Bronchial epithelial cell (primary cell): ENCODE measurements at regions not wholly inside any gene's neighbourhood (a gene's known extent, or its start where the extent isn't known, plus 50 kb on each side); places are given as distances from the start of the nearest gene placed in this dataset.
"Not testable (repeated sequence)": the region's sequence is repeated elsewhere in the genome, so short reads cannot be mapped to it uniquely, and the experiment has no call there.

Source experiments
- DNase-seq: peaks from one replicate; pipeline ENCODE4 v3.0.0-alpha.2; 2010; ENCODE audit warnings: low read depth
- FAIRE-seq: peaks from 2 replicates; lab custom pipeline; 2011; peaks lifted over from hg19 to GRCh38; lab: Jason Lieb, UNC
- H3K27me3 ChIP-seq: 2 replicates; pipeline ENCODE4 v1.5.1; 2011; ENCODE audit warnings: low read length; ENCODE audit not compliant: control insufficient read depth, insufficient read depth
- H3K36me3 ChIP-seq: 2 replicates; pipeline ENCODE4 v1.5.1; 2011; ENCODE audit warnings: low read length; ENCODE audit not compliant: control insufficient read depth, insufficient read depth
- H3K4me3 ChIP-seq: 2 replicates; pipeline ENCODE4 v1.5.1; 2011; ENCODE audit warnings: mild to moderate bottlenecking, low read depth, low read length, control low read depth
- TF ChIP-seq, protein P1 (sequence below): IDR thresholded peaks from 2 replicates; pipeline ENCODE4 v1.5.1; 2011; ENCODE audit warnings: mild to moderate bottlenecking, moderate library complexity, low read length, control low read depth, inconsistent platforms; ENCODE audit not compliant: insufficient read depth, severe bottlenecking

DNA sequence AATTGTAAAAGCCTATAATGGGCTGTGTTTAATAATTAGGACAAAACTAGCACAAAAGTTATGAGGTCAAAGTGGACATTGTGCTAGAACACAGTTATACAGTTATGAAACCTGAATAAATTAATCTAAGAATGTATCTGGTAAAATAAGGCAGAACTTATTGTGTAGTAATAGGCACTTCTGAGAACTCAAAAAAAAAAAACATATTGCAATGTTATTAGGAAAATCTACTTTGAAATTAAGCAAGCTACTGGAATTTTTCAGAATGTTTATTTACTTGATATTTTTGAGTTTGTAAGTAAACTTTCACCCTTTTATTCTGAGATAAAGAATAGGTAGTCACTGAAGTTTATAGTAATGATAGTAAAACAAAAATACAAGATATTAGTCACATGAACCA is 135.8 kb upstream of the ABCB5 start:
- TF ChIP-seq, protein P1, sequence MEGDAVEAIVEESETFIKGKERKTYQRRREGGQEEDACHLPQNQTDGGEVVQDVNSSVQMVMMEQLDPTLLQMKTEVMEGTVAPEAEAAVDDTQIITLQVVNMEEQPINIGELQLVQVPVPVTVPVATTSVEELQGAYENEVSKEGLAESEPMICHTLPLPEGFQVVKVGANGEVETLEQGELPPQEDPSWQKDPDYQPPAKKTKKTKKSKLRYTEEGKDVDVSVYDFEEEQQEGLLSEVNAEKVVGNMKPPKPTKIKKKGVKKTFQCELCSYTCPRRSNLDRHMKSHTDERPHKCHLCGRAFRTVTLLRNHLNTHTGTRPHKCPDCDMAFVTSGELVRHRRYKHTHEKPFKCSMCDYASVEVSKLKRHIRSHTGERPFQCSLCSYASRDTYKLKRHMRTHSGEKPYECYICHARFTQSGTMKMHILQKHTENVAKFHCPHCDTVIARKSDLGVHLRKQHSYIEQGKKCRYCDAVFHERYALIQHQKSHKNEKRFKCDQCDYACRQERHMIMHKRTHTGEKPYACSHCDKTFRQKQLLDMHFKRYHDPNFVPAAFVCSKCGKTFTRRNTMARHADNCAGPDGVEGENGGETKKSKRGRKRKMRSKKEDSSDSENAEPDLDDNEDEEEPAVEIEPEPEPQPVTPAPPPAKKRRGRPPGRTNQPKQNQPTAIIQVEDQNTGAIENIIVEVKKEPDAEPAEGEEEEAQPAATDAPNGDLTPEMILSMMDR = no peak
- DNase-seq = no peak
- no peaks in the 10 kb centered on the region for H3K27me3 ChIP-seq
- no peak overlapping the region for H3K4me3 ChIP-seq
- FAIRE-seq = no peak
- H3K36me3 ChIP-seq = no peaks in the 10 kb centered on the region

DNA sequence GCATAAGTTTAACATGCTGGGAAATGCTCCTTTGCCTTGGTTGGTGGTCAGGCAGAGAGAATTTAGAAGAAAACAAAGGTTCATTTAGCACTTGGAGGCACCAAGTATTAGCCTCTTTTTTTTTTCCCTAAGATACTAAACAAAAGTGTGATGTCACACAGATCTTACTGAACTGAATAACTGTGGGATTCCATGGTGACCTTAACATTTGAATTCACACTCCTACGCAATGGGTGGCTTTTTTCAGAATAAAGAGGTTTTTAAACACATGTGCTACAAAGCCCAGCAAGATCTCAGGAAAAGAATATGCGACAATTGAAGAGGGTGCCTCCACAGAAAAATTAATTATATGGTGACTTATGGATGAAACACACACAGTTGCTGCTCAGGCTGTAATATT is 133.4 kb upstream of the ABCB5 start:
- no peaks in the 10 kb centered on the region for H3K27me3 ChIP-seq
- no peak for FAIRE-seq

GRCh38 chr7:20484356-20484755 is 131.1 kb upstream of the ABCB5 start:
- peak; percentile 7 for DNase-seq
- TF ChIP-seq, protein P1 = no peak
- no peak overlapping the region for H3K4me3 ChIP-seq
- no peaks in the 10 kb centered on the region for H3K36me3 ChIP-seq
- H3K27me3 ChIP-seq = no peaks in the 10 kb centered on the region
- FAIRE-seq = no peak

More for the DNA sequence above, 133.4 kb upstream of the ABCB5 start:
- no peaks in the 10 kb centered on the region for H3K36me3 ChIP-seq
- TF ChIP-seq, protein P1 = no peak
- H3K4me3 ChIP-seq = no peak overlapping the region
- no peak for DNase-seq

GRCh38 chr7:20488850-20489249 is 126.6 kb upstream of the ABCB5 start:
- H3K27me3 ChIP-seq = no peaks in the 10 kb centered on the region
- FAIRE-seq (no peak), DNase-seq (no peak)
- TF ChIP-seq, protein P1 = no peak
- H3K4me3 ChIP-seq = no peak overlapping the region
- H3K36me3 ChIP-seq = no peaks in the 10 kb centered on the region

- DNase-seq (no peak), FAIRE-seq (no peak)
- Histone ChIP-seq H3K36me3 (no peaks in the 10 kb centered on the region), H3K4me3 (no peak overlapping the region), H3K27me3 (no peaks in the 10 kb centered on the region)
- TF ChIP-seq, protein P1 = no peak
Observed at GRCh38 chr7:20491284-20491683, 124.2 kb upstream of the ABCB5 start.

DNA sequence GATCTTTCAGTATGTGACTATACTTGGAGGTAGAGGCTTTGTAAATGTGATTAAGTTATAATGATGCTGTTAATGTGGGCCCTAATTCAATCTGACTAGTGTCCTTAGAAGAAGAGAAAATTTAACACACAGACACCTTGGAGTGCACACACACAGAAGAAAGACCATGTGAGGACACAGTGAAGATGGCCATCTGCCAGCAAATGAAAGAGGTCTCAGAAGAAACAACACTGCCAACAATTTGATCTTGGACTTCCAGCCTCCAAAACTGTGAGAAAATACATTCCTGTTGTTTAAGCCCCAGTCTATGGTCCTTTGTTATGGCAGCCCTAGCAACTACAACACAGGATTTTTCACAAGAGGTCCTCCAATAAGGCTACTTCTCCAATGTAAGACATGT is 120.9 kb upstream of the ABCB5 start:
- FAIRE-seq (no peak), DNase-seq (no peak)
- TF ChIP-seq, protein P1 = no peak
- H3K27me3 ChIP-seq = no peaks in the 10 kb centered on the region
- no peak overlapping the region for H3K4me3 ChIP-seq
- no peaks in the 10 kb centered on the region for H3K36me3 ChIP-seq

DNA sequence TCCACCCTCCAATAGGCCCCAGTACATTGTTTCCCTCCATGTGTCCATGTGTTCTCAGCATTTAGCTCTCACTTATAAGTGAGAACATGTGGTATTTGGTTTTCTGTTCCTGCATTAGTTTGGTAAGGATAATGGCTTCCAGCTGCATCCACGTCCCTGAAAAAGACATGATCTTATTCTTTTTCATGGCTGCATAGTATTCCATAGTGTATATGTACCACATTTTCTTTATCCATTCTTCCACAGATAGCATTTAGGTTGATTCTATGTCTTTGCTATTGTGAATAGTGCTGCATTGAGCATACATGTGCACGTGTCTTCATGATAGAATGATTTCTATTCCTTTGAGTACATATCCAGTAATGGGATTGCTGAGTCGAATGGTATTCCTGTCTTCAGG is 114.0 kb upstream of the ABCB5 start:
- FAIRE-seq, H3K27me3 ChIP-seq, H3K36me3 ChIP-seq, DNase-seq, H3K4me3 ChIP-seq: not testable (repeated sequence)
